Thoracic aorta (tissue), 2 donors: ENCODE measurements at regions not wholly inside any gene's neighbourhood (a gene's known extent, or its start where the extent isn't known, plus 50 kb on each side); places are given as distances from the start of the nearest gene placed in this dataset.

ENCODE experiments used
- ATAC-seq: fragments of 150-250 bp; one replicate; pipeline ENCODE4 v1.8.0; 2017; ENCODE audit warnings: low read depth; ENCODE audit not compliant: insufficient number of reproducible peaks, low FRiP score
- DNase-seq: peaks from one replicate; pipeline ENCODE4 v3.0.0-alpha.2; 2020; ENCODE audit warnings: low spot score
- H3K27ac ChIP-seq, 2 donors: fragments of 200-600 bp; sonication (generic); 1 replicate in 1 of 2; 2 replicates in 1 of 2; pipeline ENCODE4 v1.5.1; 2016; ENCODE audit warnings: mild to moderate bottlenecking in 2 of 2, moderate library complexity in 2 of 2
- H3K27me3 ChIP-seq: fragments of 200-600 bp; sonication (generic); replicated peaks from 2 replicates; pipeline ENCODE4 v1.6.0; 2016; ENCODE audit warnings: mild to moderate bottlenecking; ENCODE audit not compliant: insufficient read depth
- H3K36me3 ChIP-seq: fragments of 200-600 bp; sonication (generic); one replicate; pipeline ENCODE4 v1.5.1; 2016
- H3K4me1 ChIP-seq, 2 donors: fragments of 200-600 bp; sonication (generic); 1 replicate in 1 of 2; 2 replicates in 1 of 2; pipeline versions ENCODE4 v1.5.1 to v1.6.0; 2016; ENCODE audit warnings: low read depth in 2 of 2, mild to moderate bottlenecking in 1 of 2; ENCODE audit not compliant: control insufficient read depth in 1 of 2
- H3K4me3 ChIP-seq: fragments of 200-600 bp; sonication (generic); 2 replicates; pipeline ENCODE4 v1.5.1; 2016; ENCODE audit warnings: mild to moderate bottlenecking
- H3K9me3 ChIP-seq: fragments of 200-600 bp; sonication (generic); 2 replicates; pipeline ENCODE4 v1.5.1; 2016
- TF ChIP-seq, protein P1 (sequence below): fragments of 200-600 bp; sonication (generic); IDR thresholded peaks from one replicate; pipeline ENCODE4 v1.5.1; 2019; ENCODE audit warnings: antibody characterized with exemption

DNA sequence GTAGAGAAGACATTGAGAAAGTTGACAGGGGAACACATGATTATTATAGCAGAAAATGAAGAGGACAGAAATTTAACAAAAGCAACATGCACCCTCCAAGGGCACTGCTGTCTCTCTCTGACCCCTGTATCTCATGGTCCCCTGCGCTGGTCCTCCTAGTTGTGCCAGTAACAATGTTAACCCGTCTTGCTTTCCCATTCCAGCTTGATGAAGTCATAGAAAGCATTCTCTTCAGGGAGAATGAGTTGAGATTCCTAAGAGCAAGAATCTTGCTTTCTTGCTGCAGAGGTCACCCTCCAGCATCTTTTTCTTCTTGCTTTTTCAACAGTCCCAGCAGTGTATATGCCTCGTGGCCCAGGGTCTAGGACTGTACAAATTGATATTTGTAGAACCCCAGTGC lies 279.6 kb upstream of the ADAMTSL1 start:
- no peaks in the 10 kb centered on the region for H3K9me3 ChIP-seq
- H3K4me1 ChIP-seq: peaks cover 11 to 29% of the 10 kb centered on the region in 2 donors
- H3K27ac ChIP-seq: no peak overlapping the region
- TF ChIP-seq, protein P1, sequence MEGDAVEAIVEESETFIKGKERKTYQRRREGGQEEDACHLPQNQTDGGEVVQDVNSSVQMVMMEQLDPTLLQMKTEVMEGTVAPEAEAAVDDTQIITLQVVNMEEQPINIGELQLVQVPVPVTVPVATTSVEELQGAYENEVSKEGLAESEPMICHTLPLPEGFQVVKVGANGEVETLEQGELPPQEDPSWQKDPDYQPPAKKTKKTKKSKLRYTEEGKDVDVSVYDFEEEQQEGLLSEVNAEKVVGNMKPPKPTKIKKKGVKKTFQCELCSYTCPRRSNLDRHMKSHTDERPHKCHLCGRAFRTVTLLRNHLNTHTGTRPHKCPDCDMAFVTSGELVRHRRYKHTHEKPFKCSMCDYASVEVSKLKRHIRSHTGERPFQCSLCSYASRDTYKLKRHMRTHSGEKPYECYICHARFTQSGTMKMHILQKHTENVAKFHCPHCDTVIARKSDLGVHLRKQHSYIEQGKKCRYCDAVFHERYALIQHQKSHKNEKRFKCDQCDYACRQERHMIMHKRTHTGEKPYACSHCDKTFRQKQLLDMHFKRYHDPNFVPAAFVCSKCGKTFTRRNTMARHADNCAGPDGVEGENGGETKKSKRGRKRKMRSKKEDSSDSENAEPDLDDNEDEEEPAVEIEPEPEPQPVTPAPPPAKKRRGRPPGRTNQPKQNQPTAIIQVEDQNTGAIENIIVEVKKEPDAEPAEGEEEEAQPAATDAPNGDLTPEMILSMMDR: no peak
- H3K36me3 ChIP-seq: no peaks in the 10 kb centered on the region
- DNase-seq: no peak
- no peak for ATAC-seq
- H3K27me3 ChIP-seq: no peaks in the 10 kb centered on the region
- no peak overlapping the region for H3K4me3 ChIP-seq

DNA sequence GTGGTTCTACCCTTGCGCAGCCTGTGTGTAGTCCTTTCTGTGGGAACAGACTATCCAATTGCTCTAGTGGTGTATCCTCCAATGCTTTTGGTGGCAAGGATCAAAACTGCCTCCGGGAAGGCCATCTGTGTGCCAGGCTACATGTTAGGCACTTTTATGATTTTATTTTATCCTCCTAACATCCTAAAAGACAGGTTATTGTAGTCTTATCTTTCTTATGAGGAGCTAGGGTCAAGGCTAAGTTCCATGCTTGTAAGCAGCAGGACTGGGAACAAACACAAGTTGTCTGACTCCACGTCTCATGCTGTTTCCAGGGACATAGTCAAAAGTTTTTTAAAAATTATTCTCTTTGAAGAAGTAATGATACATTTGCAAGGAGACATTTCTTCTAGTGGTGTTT lies 278.7 kb upstream of the ADAMTSL1 start:
- Histone ChIP-seq H3K36me3 (no peaks in the 10 kb centered on the region), H3K27ac (no peak overlapping the region), H3K4me3 (no peak overlapping the region), H3K4me1 (peaks cover 6 to 21% of the 10 kb centered on the region in 2 donors), H3K9me3 (no peaks in the 10 kb centered on the region), H3K27me3 (no peaks in the 10 kb centered on the region)
- TF ChIP-seq, protein P1: no peak
- ATAC-seq: no peak
- DNase-seq: no peak

- H3K9me3 ChIP-seq: no peaks in the 10 kb centered on the region
- DNase-seq (no peak), ATAC-seq (no peak)
- no peak overlapping the region for H3K4me3 ChIP-seq
- TF ChIP-seq, protein P1: no peak
- no peaks in the 10 kb centered on the region for H3K36me3 ChIP-seq
- peaks cover 0 to 4% of the 10 kb centered on the region in 2 donors for H3K4me1 ChIP-seq
- H3K27ac ChIP-seq: no peak overlapping the region
- H3K27me3 ChIP-seq: no peaks in the 10 kb centered on the region
These were observed 271.0 kb upstream of the ADAMTSL1 start for GRCh38 chr9:18202924-18203323.

DNA sequence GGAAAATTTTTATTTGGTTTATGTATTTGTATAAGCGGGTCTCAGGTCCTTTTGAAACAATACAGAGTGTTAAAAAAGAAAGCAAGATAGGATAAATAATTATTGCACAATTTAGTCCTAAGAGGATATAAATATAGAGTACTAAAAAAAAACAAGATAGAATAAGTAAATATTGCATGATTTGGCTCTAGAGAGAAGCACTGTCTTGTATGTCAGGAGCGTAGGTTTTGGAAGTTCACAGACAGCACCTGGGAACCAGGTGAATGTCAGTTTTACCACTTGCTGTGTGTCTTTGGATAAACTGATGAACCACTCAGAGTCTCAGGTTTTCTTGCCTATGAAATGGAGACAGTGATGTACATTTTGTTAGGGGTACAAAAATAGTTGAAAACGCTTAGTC lies 266.2 kb upstream of the ADAMTSL1 start:
- Histone ChIP-seq H3K4me3 (no peak overlapping the region), H3K4me1 (peaks cover 0 to 32% of the 10 kb centered on the region in 2 donors), H3K9me3 (no peaks in the 10 kb centered on the region), H3K36me3 (no peaks in the 10 kb centered on the region), H3K27ac (no peak overlapping the region), H3K27me3 (no peaks in the 10 kb centered on the region)
- TF ChIP-seq, protein P1: no peak
- ATAC-seq (no peak), DNase-seq (no peak)

- Histone ChIP-seq H3K27me3 (no peaks in the 10 kb centered on the region), H3K9me3 (no peaks in the 10 kb centered on the region), H3K4me3 (no peak overlapping the region), H3K27ac (no peak overlapping the region), H3K36me3 (no peaks in the 10 kb centered on the region), H3K4me1 (peaks cover 0 to 37% of the 10 kb centered on the region in 2 donors)
- DNase-seq (no peak), ATAC-seq (no peak)
- TF ChIP-seq, protein P1: peak; percentile 66
These were observed 265.5 kb upstream of the ADAMTSL1 start for GRCh38 chr9:18208166-18209059.
